Ovary (tissue), 3 donors: ENCODE measurements at regions not wholly inside any gene's neighbourhood (a gene's known extent, or its start where the extent isn't known, plus 50 kb on each side); places are given as distances from the start of the nearest gene placed in this dataset.

ENCODE experiments used
- CTCF ChIP-seq, 3 donors: fragments of 450-650 bp in 2 of 3; fragments of 200-600 bp in 1 of 3; IDR thresholded peaks; one replicate each; pipeline versions ENCODE4 v1.5.1 to v1.8.0; 2016 to 2022; ENCODE audit warnings: antibody characterized with exemption in 3 of 3, mild to moderate bottlenecking in 1 of 3
- EP300 ChIP-seq: sonication (generic); formaldehyde crosslinking; IDR thresholded peaks from one replicate; pipeline ENCODE4 v1.6.1; 2017; ENCODE audit warnings: antibody characterized with exemption
- POLR2A ChIP-seq: fragments of 450-650 bp; IDR thresholded peaks from one replicate; pipeline ENCODE4 v1.6.1; 2017; ENCODE audit warnings: antibody characterized with exemption, mild to moderate bottlenecking, moderate library complexity
- donor health status: DM: no; HTN: no; CAD: no.

GRCh38 chr11:32002311-32002710 lies 88.6 kb upstream of the RCN1 start:
- TF ChIP-seq CTCF (IDR thresholded peaks at IDR 0.05) (no peak), EP300 (no peak), POLR2A (no peak)
